ENCODE measurements at regions not wholly inside any gene's neighbourhood (a gene's known extent, or its start where the extent isn't known, plus 50 kb on each side); places are given as distances from the start of the nearest gene placed in this dataset.

GRCh38 chr2:64750817-64751285 is 97.1 kb upstream of the SERTAD2 start (continued):
- TF ChIP-seq SKIL (CRISPR knock-in tag; IDR thresholded peaks at IDR 0.05; ENCODE audit: borderline replicate concordance) (0 out of 2 replicates have a peak, but pooled peaks have one; percentile 68), ZFP36 (IDR thresholded peaks at IDR 0.05; ENCODE audit: borderline replicate concordance, low read depth, low read length, partially characterized antibody) (no peak), CERS6 (CRISPR knock-in tag; IDR thresholded peaks at IDR 0.05) (no peak), TARDBP (CRISPR knock-in tag; IDR thresholded peaks at IDR 0.05) (peak; percentile 47; the same call in 1 of the 2 replicates), ZNF746 (CRISPR knock-in tag; IDR thresholded peaks at IDR 0.05) (no peak), JDP2 (CRISPR knock-in tag; IDR thresholded peaks at IDR 0.05; ENCODE audit: borderline replicate concordance) (no peak), ZNF772 (CRISPR knock-in tag; IDR thresholded peaks at IDR 0.05) (no peak), MTA1 (CRISPR knock-in tag; IDR thresholded peaks at IDR 0.05; ENCODE audit: borderline replicate concordance) (no peak), TP53 (CRISPR knock-in tag; conservative IDR thresholded peaks at IDR 0.05) (no peak), DDIT3 (CRISPR knock-in tag; IDR thresholded peaks at IDR 0.05) (no peak), IKZF5 (CRISPR knock-in tag; IDR thresholded peaks at IDR 0.05) (no peak; the same call in 1 of the 2 replicates), NFIC (IDR thresholded peaks at IDR 0.05; ENCODE audit: low read length) (no peak), NFYC (CRISPR knock-in tag; IDR thresholded peaks at IDR 0.05) (no peak), EP300 (IDR thresholded peaks at IDR 0.05; ENCODE audit: low read depth in 2 of 2, low read length in 2 of 2) (peak in 1 of 2 experiments; percentile 9; a peak in 2 of 4 replicates), EP300 (CRISPR knock-in tag; IDR thresholded peaks at IDR 0.05; ENCODE audit: borderline replicate concordance) (no peak), PRMT3 (CRISPR knock-in tag; IDR thresholded peaks at IDR 0.05; ENCODE audit: borderline replicate concordance, low read depth) (no peak), HHEX (CRISPR knock-in tag; IDR thresholded peaks at IDR 0.05) (no peak), CHD2 (IDR thresholded peaks at IDR 0.05; ENCODE audit: low read depth, low read length) (peak; percentile 67; the same call in 1 of the 2 replicates), POLR2G (IDR thresholded peaks at IDR 0.05; ENCODE audit: low read depth, low read length) (peak; percentile 73), GLMP (CRISPR knock-in tag; IDR thresholded peaks at IDR 0.05; ENCODE audit: borderline replicate concordance) (no peak), ZNF780A (CRISPR knock-in tag; IDR thresholded peaks at IDR 0.05) (no peak), RNF219 (CRISPR knock-in tag; IDR thresholded peaks at IDR 0.05) (no peak)

Measured in HepG2 (cell line).